Spleen (tissue), 11 donors: ENCODE measurements at regions not wholly inside any gene's neighbourhood (a gene's known extent, or its start where the extent isn't known, plus 50 kb on each side); places are given as distances from the start of the nearest gene placed in this dataset.

ENCODE experiments used
- DNase-seq: peaks from one replicate; pipeline ENCODE4 v3.0.0-alpha.2; 2020
- H3K27ac ChIP-seq, 8 donors: fragments of 200-600 bp; sonication (generic) in 7 of 8; 1 replicate in 4 of 8; 2 replicates in 4 of 8; pipeline versions ENCODE4 v1.5.0 to v1.8.0; 2016 to 2021; ENCODE audit warnings: inconsistent platforms in 4 of 8, mild to moderate bottlenecking in 4 of 8, moderate library complexity in 1 of 8
- H3K27me3 ChIP-seq, 7 donors: fragments of 200-600 bp; sonication (generic) in 6 of 7; replicated peaks in 1 of 7; 1 replicate in 4 of 7; 2 replicates in 3 of 7; pipeline versions ENCODE4 v1.5.0 to v1.8.0; 2016 to 2021; ENCODE audit warnings: inconsistent platforms in 3 of 7, mild to moderate bottlenecking in 1 of 7
- H3K36me3 ChIP-seq, 6 donors: fragments of 200-600 bp; sonication (generic) in 5 of 6; 1 replicate in 4 of 6; 2 replicates in 2 of 6; pipeline versions ENCODE4 v1.5.0 to v1.8.0; 2016 to 2021; ENCODE audit warnings: inconsistent platforms in 2 of 6
- H3K4me1 ChIP-seq, 6 donors: fragments of 200-600 bp; sonication (generic) in 5 of 6; 1 replicate in 3 of 6; 2 replicates in 3 of 6; pipeline versions ENCODE4 v1.5.0 to v1.8.0; 2016 to 2021; ENCODE audit warnings: inconsistent platforms in 3 of 6
- H3K4me3 ChIP-seq, 8 donors: fragments of 200-600 bp; sonication (generic) in 7 of 8; 1 replicate in 4 of 8; 2 replicates in 4 of 8; pipeline versions ENCODE4 v1.5.0 to v1.8.0; 2016 to 2021; ENCODE audit warnings: inconsistent platforms in 4 of 8, mild to moderate bottlenecking in 4 of 8, moderate library complexity in 2 of 8
- H3K9me3 ChIP-seq, 8 donors: fragments of 200-600 bp; sonication (generic) in 7 of 8; 1 replicate in 4 of 8; 2 replicates in 4 of 8; pipeline versions ENCODE4 v1.5.0 to v1.8.0; 2016 to 2021; ENCODE audit warnings: inconsistent platforms in 4 of 8
- CTCF ChIP-seq, 11 experiments: fragments of 200-600 bp in 7 of 11; fragments of 450-650 bp in 4 of 11; sonication (generic) in 4 of 11; IDR thresholded peaks in 8 of 11; conservative IDR thresholded peaks in 3 of 11; 1 replicate in 7 of 11; 2 replicates in 4 of 11; pipeline versions ENCODE4 v1.4.0 to v1.8.0; 2016 to 2021; ENCODE audit warnings: antibody characterized with exemption in 11 of 11, inconsistent platforms in 4 of 11, mild to moderate bottlenecking in 1 of 11
- POLR2A ChIP-seq, 3 donors: fragments of 450-650 bp; IDR thresholded peaks; one replicate each; pipeline ENCODE4 v1.5.1; 2017; ENCODE audit warnings: antibody characterized with exemption in 3 of 3, mild to moderate bottlenecking in 1 of 3
- POLR2AphosphoS5 ChIP-seq, 3 donors: sonication (generic); formaldehyde crosslinking; IDR thresholded peaks; one replicate each; pipeline ENCODE4 v1.5.1; 2017; ENCODE audit warnings: antibody characterized with exemption in 3 of 3
- WGBS, 5 donors: extraction: QIAGEN DNeasy Blood & Tissue Kit in 3 of 5; methylation state at CpG; one replicate each; pipeline versions ENCODE4 v1.1.5 to v1.1.7; 2013 to 2018; 5-methylcytosine and 5-hydroxymethylcytosine counted together
- intact Hi-C: fragments of 100-400 bp; cut with DNase I; formaldehyde crosslinking; loops from one replicate; pipeline ENCODE4 v1.15.0; 2023; ENCODE audit warnings: low total_unique reads
- donor health status: healthy with polysubstance abuse.
- donor health status: DM: no; HTN: no; CAD: no; lungs with moderate emphysema.
- donor health status: DM: no; HTN: no; CAD: no.
- donor health status: Bipolar disorder and iron deficiency.
- donor health status: healthy.
- donor health status: DM: no; HTN: no; CAD: no.
- donor health status: DM: yes; HTN: yes; CAD: no.

GRCh38 chr7:46741938-46742540, 821.0 kb upstream of the IGFBP3 start:
- Histone ChIP-seq H3K36me3 (no peaks in the 10 kb centered on the region), H3K27me3 (no peaks in the 10 kb centered on the region), H3K27ac (no peak overlapping the region), H3K4me1 (no peaks in the 10 kb centered on the region), H3K9me3 (no peaks in the 10 kb centered on the region), H3K4me3 (no peak overlapping the region)
- WGBS, 5 donors: 86 to 94% (median 93%) methylated on average over 4 of the region's 4 CpGs
- no peak for DNase-seq
- TF ChIP-seq CTCF (IDR thresholded peaks at IDR 0.05 in 8 of 11, conservative IDR thresholded peaks at IDR 0.05 in 3 of 11) (no peak), POLR2A (IDR thresholded peaks at IDR 0.05) (no peak), POLR2AphosphoS5 (IDR thresholded peaks at IDR 0.05) (no peak)
- intact Hi-C loops: no loop called here

GRCh38 chr7:46741181-46741580, 820.1 kb upstream of the IGFBP3 start:
- TF ChIP-seq CTCF (IDR thresholded peaks at IDR 0.05 in 8 of 11, conservative IDR thresholded peaks at IDR 0.05 in 3 of 11): no peak
- TF ChIP-seq POLR2AphosphoS5 (IDR thresholded peaks at IDR 0.05): no peak
- TF ChIP-seq POLR2A (IDR thresholded peaks at IDR 0.05): no peak
- intact Hi-C loops: no loop called here
- 86 to 93% (median 90%) methylated on average over 9 of the region's 9 CpGs for WGBS, 5 donors

GRCh38 chr7:46739518-46740234, 818.6 kb upstream of the IGFBP3 start:
- TF ChIP-seq POLR2A (IDR thresholded peaks at IDR 0.05) (no peak), CTCF (IDR thresholded peaks at IDR 0.05 in 8 of 11, conservative IDR thresholded peaks at IDR 0.05 in 3 of 11) (no peak), POLR2AphosphoS5 (IDR thresholded peaks at IDR 0.05) (no peak)
- 76 to 89% (median 79%) methylated on average over 5 of the region's 5 CpGs for WGBS, 5 donors
- H3K27me3 ChIP-seq: no peaks in the 10 kb centered on the region
- no peak overlapping the region for H3K4me3 ChIP-seq
- H3K9me3 ChIP-seq: peaks cover 0 to under 1% (median 0%) of the 10 kb centered on the region in 8 donors
- H3K4me1 ChIP-seq: no peaks in the 10 kb centered on the region
- H3K36me3 ChIP-seq: no peaks in the 10 kb centered on the region
- DNase-seq: no peak
- intact Hi-C loops: no loop called here
- no peak overlapping the region for H3K27ac ChIP-seq

More at GRCh38 chr7:46741181-46741580, 820.1 kb upstream of the IGFBP3 start:
- Histone ChIP-seq H3K4me3 (no peak overlapping the region), H3K9me3 (no peaks in the 10 kb centered on the region), H3K27ac (no peak overlapping the region), H3K27me3 (no peaks in the 10 kb centered on the region), H3K4me1 (no peaks in the 10 kb centered on the region), H3K36me3 (no peaks in the 10 kb centered on the region)
- DNase-seq: no peak

GRCh38 chr7:46738796-46739195, 817.7 kb upstream of the IGFBP3 start:
- peaks cover 0 to 8% (median 0%) of the 10 kb centered on the region in 8 donors for H3K9me3 ChIP-seq
- no peak for DNase-seq
- no peaks in the 10 kb centered on the region for H3K27me3 ChIP-seq
- no peak overlapping the region for H3K4me3 ChIP-seq
- no peaks in the 10 kb centered on the region for H3K36me3 ChIP-seq
- no peak overlapping the region for H3K27ac ChIP-seq
- WGBS, 5 donors: 84 to 94% (median 90%) methylated on average over 5 of the region's 5 CpGs
- TF ChIP-seq CTCF (IDR thresholded peaks at IDR 0.05 in 8 of 11, conservative IDR thresholded peaks at IDR 0.05 in 3 of 11): no peak
- TF ChIP-seq POLR2A (IDR thresholded peaks at IDR 0.05): no peak
- TF ChIP-seq POLR2AphosphoS5 (IDR thresholded peaks at IDR 0.05): no peak
- H3K4me1 ChIP-seq: no peaks in the 10 kb centered on the region
- intact Hi-C loops: no loop called here
